SK-N-MC (cell line): ENCODE measurements at regions not wholly inside any gene's neighbourhood (a gene's known extent, or its start where the extent isn't known, plus 50 kb on each side); places are given as distances from the start of the nearest gene placed in this dataset.

Source experiments
- EZH2 ChIP-seq: fragments of 200-600 bp; sonication (generic); IDR thresholded peaks from one replicate; pipeline ENCODE4 v1.6.1; 2017; ENCODE audit warnings: antibody characterized with exemption
- FOXP2 ChIP-seq: optimal IDR thresholded peaks from 2 replicates; pipeline ENCODE3; 2011; ENCODE audit warnings: mild to moderate bottlenecking, moderate library complexity; ENCODE audit not compliant: insufficient read depth; ENCODE audit errors: extremely low read length, control extremely low read depth
- POLR2AphosphoS5 ChIP-seq: IDR thresholded peaks from 2 replicates; pipeline ENCODE4 v1.6.1; 2012; ENCODE audit warnings: mild to moderate bottlenecking, low read depth, low read length, borderline replicate concordance

DNA sequence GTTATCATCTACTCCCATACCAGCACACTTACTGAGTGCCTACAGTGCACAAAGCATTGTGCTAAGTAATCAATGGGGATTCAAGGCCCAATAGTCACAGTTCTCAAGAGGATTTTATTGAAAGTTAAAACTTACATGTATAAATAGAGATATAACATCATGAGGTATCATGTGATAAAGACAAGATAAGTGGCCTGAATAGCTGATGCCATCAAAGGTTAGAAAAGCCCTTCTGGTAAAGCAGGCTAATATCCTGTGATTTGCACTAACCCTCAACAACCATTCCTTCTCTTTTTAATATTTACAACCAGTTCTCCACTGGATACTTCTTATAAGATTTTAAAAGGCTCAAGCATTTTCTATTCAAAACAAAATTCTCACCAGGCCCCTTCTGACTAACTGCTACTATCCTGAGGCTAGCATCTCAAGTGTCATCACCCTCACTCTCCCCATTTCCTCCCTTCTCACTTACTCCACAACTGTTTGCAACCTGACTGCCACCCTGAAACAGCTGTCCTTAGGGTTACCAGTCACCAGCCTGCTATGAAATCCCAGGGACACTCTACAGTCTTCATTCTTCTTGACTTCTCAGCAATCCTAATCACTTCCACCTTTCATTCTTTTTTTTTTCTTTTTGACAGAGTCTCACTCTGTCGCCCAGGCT is 377.9 kb downstream of the ENC1 start:
- TF ChIP-seq POLR2AphosphoS5 (no peak), EZH2 (no peak), FOXP2 (no peak)
